Activated CD4-positive, alpha-beta memory T cell treated with anti-CD3 and anti-CD28 coated beads for 36 hours (primary cell): ENCODE measurements at regions not wholly inside any gene's neighbourhood (a gene's known extent, or its start where the extent isn't known, plus 50 kb on each side); places are given as distances from the start of the nearest gene placed in this dataset.

ENCODE experiments used
- CTCF ChIA-PET: fragments of 350-600 bp; sonication (Branson Sonifier 250); formaldehyde crosslinking; loops from one replicate; lab custom pipeline; 2021; ENCODE audit warnings: antibody characterized with exemption, inconsistent platforms; lab: Charles Lee
- POLR2A ChIA-PET: fragments of 350-600 bp; sonication (Branson Sonifier 250); formaldehyde crosslinking; loops from one replicate; lab custom pipeline; 2021; ENCODE audit warnings: antibody characterized with exemption; lab: Charles Lee
- DNase-seq: peaks from one replicate; pipeline ENCODE4 v3.0.0-alpha.2; 2020
- H3K27ac Mint-ChIP-seq: one replicate; pipeline ENCODE4 v1.8.0; 2021; ENCODE audit warnings: mixed read lengths
- H3K27me3 Mint-ChIP-seq: one replicate; pipeline ENCODE4 v1.8.0; 2021; ENCODE audit warnings: mixed read lengths
- H3K36me3 Mint-ChIP-seq: one replicate; pipeline ENCODE4 v1.8.0; 2021; ENCODE audit warnings: mixed read lengths
- H3K4me1 Mint-ChIP-seq: one replicate; pipeline ENCODE4 v1.8.0; 2021; ENCODE audit warnings: low read depth, mixed read lengths
- H3K4me3 Mint-ChIP-seq: one replicate; pipeline ENCODE4 v1.8.0; 2021; ENCODE audit warnings: mild to moderate bottlenecking, mixed read lengths
- H3K9me3 Mint-ChIP-seq: one replicate; pipeline ENCODE4 v1.8.0; 2021; ENCODE audit warnings: mixed read lengths
- intact Hi-C: fragments of 100-400 bp; cut with micrococcal nuclease; formaldehyde crosslinking; loops from one replicate; pipeline ENCODE4 v1.15.1; 2023

GRCh38 chr5:58123501-58123900 lies 336.4 kb downstream of the PLK2 start:
- Mint-ChIP-seq H3K4me3 (no peak overlapping the region), H3K27ac (no peak overlapping the region), H3K27me3 (no peaks in the 10 kb centered on the region), H3K4me1 (no peaks in the 10 kb centered on the region), H3K36me3 (no peaks in the 10 kb centered on the region), H3K9me3 (no peaks in the 10 kb centered on the region)
- no peak for DNase-seq
- intact Hi-C loops: no loop called here
- ChIA-PET POLR2A (no interaction called here), CTCF (no interaction called here)

- Mint-ChIP-seq H3K27me3 (no peaks in the 10 kb centered on the region), H3K4me1 (no peaks in the 10 kb centered on the region), H3K36me3 (no peaks in the 10 kb centered on the region), H3K9me3 (no peaks in the 10 kb centered on the region), H3K4me3 (no peak overlapping the region), H3K27ac (no peak overlapping the region)
- CTCF ChIA-PET: no interaction called here
- no peak for DNase-seq
- intact Hi-C loops: no loop called here
- POLR2A ChIA-PET: no interaction called here
Measured at GRCh38 chr5:58122848-58123392, 337.0 kb downstream of the PLK2 start.

GRCh38 chr5:58122157-58122556 lies 337.7 kb downstream of the PLK2 start:
- intact Hi-C loops: no loop called here
- H3K27ac Mint-ChIP-seq: no peak overlapping the region
- ChIA-PET POLR2A (interaction anchor here (1.7 kb wide), 1 partner anchor 9 kb away, joined by 3 read pairs; no protein-coding TSS in a partner anchor), CTCF (no interaction called here)
- no peaks in the 10 kb centered on the region for H3K36me3 Mint-ChIP-seq
- H3K4me1 Mint-ChIP-seq: no peaks in the 10 kb centered on the region
- no peaks in the 10 kb centered on the region for H3K9me3 Mint-ChIP-seq
- no peak overlapping the region for H3K4me3 Mint-ChIP-seq
- peaks cover 3% of the 10 kb centered on the region for H3K27me3 Mint-ChIP-seq
- DNase-seq: no peak

GRCh38 chr5:58121391-58121790 lies 338.5 kb downstream of the PLK2 start:
- H3K4me1 Mint-ChIP-seq: no peaks in the 10 kb centered on the region
- CTCF ChIA-PET: no interaction called here
- DNase-seq: no peak
- H3K36me3 Mint-ChIP-seq: no peaks in the 10 kb centered on the region
- H3K27ac Mint-ChIP-seq: no peak overlapping the region
- no peaks in the 10 kb centered on the region for H3K9me3 Mint-ChIP-seq
- peaks cover 3% of the 10 kb centered on the region for H3K27me3 Mint-ChIP-seq
- POLR2A ChIA-PET: interaction anchor here (1.7 kb wide), 1 partner anchor 8 kb away, joined by 3 read pairs; no protein-coding TSS in a partner anchor
- intact Hi-C loops: no loop called here
- H3K4me3 Mint-ChIP-seq: no peak overlapping the region

- no peaks in the 10 kb centered on the region for H3K9me3 Mint-ChIP-seq
- POLR2A ChIA-PET: no interaction called here
- H3K27ac Mint-ChIP-seq: no peak overlapping the region
- peaks cover 3% of the 10 kb centered on the region for H3K27me3 Mint-ChIP-seq
- CTCF ChIA-PET: no interaction called here
- H3K36me3 Mint-ChIP-seq: no peaks in the 10 kb centered on the region
- H3K4me1 Mint-ChIP-seq: no peaks in the 10 kb centered on the region
- intact Hi-C loops: no loop called here
- no peak for DNase-seq
- no peak overlapping the region for H3K4me3 Mint-ChIP-seq
Measured at GRCh38 chr5:58117542-58117941, 342.3 kb downstream of the PLK2 start.

- POLR2A ChIA-PET: no interaction called here
- no peak for DNase-seq
- CTCF ChIA-PET: no interaction called here
- Mint-ChIP-seq H3K27me3 (peaks cover 3% of the 10 kb centered on the region), H3K4me1 (no peaks in the 10 kb centered on the region), H3K36me3 (no peaks in the 10 kb centered on the region), H3K4me3 (no peak overlapping the region), H3K9me3 (no peaks in the 10 kb centered on the region), H3K27ac (no peak overlapping the region)
- intact Hi-C loops: no loop called here
Measured at GRCh38 chr5:58116346-58116745, 343.5 kb downstream of the PLK2 start.

- Mint-ChIP-seq H3K27ac (no peak overlapping the region), H3K9me3 (no peaks in the 10 kb centered on the region), H3K4me3 (no peak overlapping the region), H3K36me3 (no peaks in the 10 kb centered on the region), H3K4me1 (no peaks in the 10 kb centered on the region), H3K27me3 (peaks cover 3% of the 10 kb centered on the region)
- POLR2A ChIA-PET: no interaction called here
- DNase-seq: no peak
- intact Hi-C loops: no loop called here
- CTCF ChIA-PET: no interaction called here
Measured at GRCh38 chr5:58115811-58116210, 344.1 kb downstream of the PLK2 start.

GRCh38 chr5:58114324-58114723 lies 345.6 kb downstream of the PLK2 start:
- no peaks in the 10 kb centered on the region for H3K4me1 Mint-ChIP-seq
- H3K9me3 Mint-ChIP-seq: no peaks in the 10 kb centered on the region
- ChIA-PET CTCF (no interaction called here), POLR2A (no interaction called here)
- DNase-seq: no peak
- H3K27ac Mint-ChIP-seq: no peak overlapping the region
- no peaks in the 10 kb centered on the region for H3K36me3 Mint-ChIP-seq
- intact Hi-C loops: no loop called here
- peaks cover 3% of the 10 kb centered on the region for H3K27me3 Mint-ChIP-seq
- H3K4me3 Mint-ChIP-seq: no peak overlapping the region

GRCh38 chr5:58113172-58113571 lies 346.7 kb downstream of the PLK2 start:
- POLR2A ChIA-PET: interaction anchor here (0.9 kb wide), 1 partner anchor 9 kb away, joined by 3 read pairs; no protein-coding TSS in a partner anchor
- CTCF ChIA-PET: no interaction called here
- Mint-ChIP-seq H3K27ac (no peak overlapping the region), H3K9me3 (no peaks in the 10 kb centered on the region), H3K4me1 (no peaks in the 10 kb centered on the region), H3K36me3 (no peaks in the 10 kb centered on the region), H3K4me3 (no peak overlapping the region), H3K27me3 (peaks cover 3% of the 10 kb centered on the region)
- no peak for DNase-seq
- intact Hi-C loops: no loop called here

- ChIA-PET CTCF (no interaction called here), POLR2A (no interaction called here)
- Mint-ChIP-seq H3K27ac (no peak overlapping the region), H3K4me3 (no peak overlapping the region), H3K27me3 (peaks cover 5% of the 10 kb centered on the region), H3K4me1 (no peaks in the 10 kb centered on the region), H3K9me3 (no peaks in the 10 kb centered on the region), H3K36me3 (no peaks in the 10 kb centered on the region)
- no peak for DNase-seq
- intact Hi-C loops: no loop called here
Measured at GRCh38 chr5:58108511-58108910, 351.4 kb downstream of the PLK2 start.

- ChIA-PET CTCF (no interaction called here), POLR2A (no interaction called here)
- Mint-ChIP-seq H3K27me3 (peaks cover 6% of the 10 kb centered on the region), H3K4me1 (no peaks in the 10 kb centered on the region), H3K36me3 (no peaks in the 10 kb centered on the region), H3K4me3 (no peak overlapping the region), H3K27ac (no peak overlapping the region), H3K9me3 (no peaks in the 10 kb centered on the region)
- no peak for DNase-seq
- intact Hi-C loops: no loop called here
Measured at GRCh38 chr5:58107704-58108103, 352.2 kb downstream of the PLK2 start.

- H3K4me1 Mint-ChIP-seq: no peaks in the 10 kb centered on the region
- ChIA-PET POLR2A (no interaction called here), CTCF (no interaction called here)
- H3K27me3 Mint-ChIP-seq: peaks cover 6% of the 10 kb centered on the region
- H3K4me3 Mint-ChIP-seq: no peak overlapping the region
- no peak overlapping the region for H3K27ac Mint-ChIP-seq
- no peaks in the 10 kb centered on the region for H3K36me3 Mint-ChIP-seq
- intact Hi-C loops: no loop called here
- no peak for DNase-seq
- H3K9me3 Mint-ChIP-seq: no peaks in the 10 kb centered on the region
Measured at GRCh38 chr5:58106754-58107410, 353.0 kb downstream of the PLK2 start.

- H3K27ac Mint-ChIP-seq: no peak overlapping the region
- POLR2A ChIA-PET: no interaction called here
Measured at GRCh38 chr5:58105836-58106235, 354.1 kb downstream of the PLK2 start.

More at GRCh38 chr5:58105836-58106235, 354.1 kb downstream of the PLK2 start:
- no peaks in the 10 kb centered on the region for H3K36me3 Mint-ChIP-seq
- H3K4me3 Mint-ChIP-seq: no peak overlapping the region
- DNase-seq: no peak
- intact Hi-C loops: no loop called here
- no peaks in the 10 kb centered on the region for H3K9me3 Mint-ChIP-seq
- H3K4me1 Mint-ChIP-seq: no peaks in the 10 kb centered on the region
- CTCF ChIA-PET: no interaction called here
- H3K27me3 Mint-ChIP-seq: peaks cover 6% of the 10 kb centered on the region
